K562 (cell line): ENCODE measurements at regions not wholly inside any gene's neighbourhood (a gene's known extent, or its start where the extent isn't known, plus 50 kb on each side); places are given as distances from the start of the nearest gene placed in this dataset.

Source experiments
- ARID3B ChIP-seq: fragments of 250-450 bp; sonication (Bioruptor Pico); IDR thresholded peaks from 2 replicates; pipeline ENCODE4 v1.4.0; 2020; ENCODE audit warnings: borderline replicate concordance
- ARNT ChIP-seq, 2 experiments: fragments of 450-650 bp; IDR thresholded peaks; 2 replicates each; pipeline ENCODE4 v1.6.1; 2016; ENCODE audit warnings: mild to moderate bottlenecking in 1 of 2
- BCOR ChIP-seq: fragments of 450-650 bp; IDR thresholded peaks from 2 replicates; pipeline ENCODE4 v1.6.1; 2016
- CCAR2 ChIP-seq: fragments of 200-400 bp; formaldehyde crosslinking; IDR thresholded peaks from 2 replicates; pipeline ENCODE4 v1.6.1; 2017; ENCODE audit warnings: mild to moderate bottlenecking, low read depth, low read length
- FOXP4 ChIP-seq: sonication (generic); formaldehyde crosslinking; IDR thresholded peaks from 2 replicates; pipeline ENCODE4 v1.8.0; 2022; ENCODE audit warnings: mild to moderate bottlenecking, missing genetic modification reagents, borderline replicate concordance
- MYNN ChIP-seq, 2 experiments: sonication (generic); formaldehyde crosslinking in 1 of 2; IDR thresholded peaks; 2 replicates each; pipeline versions ENCODE4 v1.5.0 to v1.6.1; 2016 to 2020; ENCODE audit warnings: antibody characterized with exemption in 1 of 2, missing genetic modification reagents in 1 of 2
- NFIX ChIP-seq: fragments of 250-450 bp; sonication (Bioruptor Pico); IDR thresholded peaks from 2 replicates; pipeline ENCODE4 v1.4.0; 2020; ENCODE audit warnings: low read depth, mild to moderate bottlenecking, moderate library complexity
- ZNF12 ChIP-seq: sonication (generic); formaldehyde crosslinking; IDR thresholded peaks from 2 replicates; pipeline ENCODE4 v1.4.0; 2020; ENCODE audit warnings: mild to moderate bottlenecking, missing genetic modification reagents
- ZNF584 ChIP-seq: fragments of 200-800 bp; sonication (Bioruptor generic); IDR thresholded peaks from 2 replicates; pipeline ENCODE4 v1.6.1; 2016; ENCODE audit warnings: low read depth, mild to moderate bottlenecking, missing genetic modification characterization, missing compliant biosample characterization
- TF ChIP-seq, protein P1 (sequence below): fragments of 250-450 bp; sonication (Bioruptor Pico); IDR thresholded peaks from 2 replicates; pipeline ENCODE4 v1.4.0; 2020; ENCODE audit warnings: mild to moderate bottlenecking, moderate library complexity

DNA sequence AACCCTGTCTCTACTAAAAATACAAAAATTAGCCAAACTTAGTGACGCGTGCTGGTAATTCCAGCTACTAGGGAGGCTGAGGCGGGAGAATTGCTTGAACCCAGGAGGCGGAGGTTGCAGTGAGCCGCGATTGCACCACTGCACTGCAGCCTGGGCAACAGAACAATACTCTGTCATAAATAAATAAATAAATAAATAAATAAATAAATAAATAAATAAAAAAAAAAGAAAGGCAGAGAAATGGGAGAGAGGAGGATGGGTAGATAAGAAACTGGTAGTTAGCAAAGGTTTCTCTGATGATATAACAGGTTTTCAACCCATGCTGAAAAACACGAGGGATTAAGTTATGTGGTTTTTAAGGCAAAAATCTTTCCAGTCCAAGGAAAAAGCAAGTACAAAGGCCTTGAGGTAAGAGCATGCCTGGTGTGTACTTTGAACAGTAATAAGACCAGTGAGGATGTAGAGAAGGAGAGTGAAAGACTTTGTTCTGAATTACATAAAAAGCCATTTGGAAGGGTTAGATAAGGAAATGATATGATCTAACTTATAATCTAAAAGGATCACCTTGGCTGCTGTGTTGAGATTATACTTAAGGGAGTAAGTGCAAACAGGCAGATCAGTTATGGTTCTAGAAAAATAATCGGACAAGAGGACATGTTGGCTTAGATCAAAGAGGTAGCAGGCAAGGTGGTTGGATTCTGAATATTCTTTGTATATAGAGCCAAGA is 159.3 kb downstream of the PTH2R start (continued):
- TF ChIP-seq FOXP4 (CRISPR knock-in tag) (no peak), ARNT (IDR thresholded peaks at IDR 0.05) (no peak), BCOR (no peak), ARID3B (CRISPR knock-in tag) (no peak), NFIX (CRISPR knock-in tag) (no peak), MYNN (IDR thresholded peaks at IDR 0.05) (no peak), MYNN (CRISPR knock-in tag; IDR thresholded peaks at IDR 0.05) (no peak), ZNF584 (CRISPR knock-in tag) (no peak), CCAR2 (no peak), ZNF12 (CRISPR knock-in tag) (no peak)
- TF ChIP-seq, protein P1, sequence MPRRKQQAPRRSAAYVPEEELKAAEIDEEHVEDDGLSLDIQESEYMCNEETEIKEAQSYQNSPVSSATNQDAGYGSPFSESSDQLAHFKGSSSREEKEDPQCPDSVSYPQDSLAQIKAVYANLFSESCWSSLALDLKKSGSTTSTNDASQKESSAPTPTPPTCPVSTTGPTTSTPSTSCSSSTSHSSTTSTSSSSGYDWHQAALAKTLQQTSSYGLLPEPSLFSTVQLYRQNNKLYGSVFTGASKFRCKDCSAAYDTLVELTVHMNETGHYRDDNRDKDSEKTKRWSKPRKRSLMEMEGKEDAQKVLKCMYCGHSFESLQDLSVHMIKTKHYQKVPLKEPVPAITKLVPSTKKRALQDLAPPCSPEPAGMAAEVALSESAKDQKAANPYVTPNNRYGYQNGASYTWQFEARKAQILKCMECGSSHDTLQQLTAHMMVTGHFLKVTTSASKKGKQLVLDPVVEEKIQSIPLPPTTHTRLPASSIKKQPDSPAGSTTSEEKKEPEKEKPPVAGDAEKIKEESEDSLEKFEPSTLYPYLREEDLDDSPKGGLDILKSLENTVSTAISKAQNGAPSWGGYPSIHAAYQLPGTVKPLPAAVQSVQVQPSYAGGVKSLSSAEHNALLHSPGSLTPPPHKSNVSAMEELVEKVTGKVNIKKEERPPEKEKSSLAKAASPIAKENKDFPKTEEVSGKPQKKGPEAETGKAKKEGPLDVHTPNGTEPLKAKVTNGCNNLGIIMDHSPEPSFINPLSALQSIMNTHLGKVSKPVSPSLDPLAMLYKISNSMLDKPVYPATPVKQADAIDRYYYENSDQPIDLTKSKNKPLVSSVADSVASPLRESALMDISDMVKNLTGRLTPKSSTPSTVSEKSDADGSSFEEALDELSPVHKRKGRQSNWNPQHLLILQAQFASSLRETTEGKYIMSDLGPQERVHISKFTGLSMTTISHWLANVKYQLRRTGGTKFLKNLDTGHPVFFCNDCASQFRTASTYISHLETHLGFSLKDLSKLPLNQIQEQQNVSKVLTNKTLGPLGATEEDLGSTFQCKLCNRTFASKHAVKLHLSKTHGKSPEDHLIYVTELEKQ (CRISPR knock-in tag): no peak
